Activated naive CD8-positive, alpha-beta T cell treated with anti-CD3 and anti-CD28 coated beads, Interleukin-2, amount 10 ng/mL, durations not matched to agents 7 days and 5 days (primary cell): ENCODE measurements at regions not wholly inside any gene's neighbourhood (a gene's known extent, or its start where the extent isn't known, plus 50 kb on each side); places are given as distances from the start of the nearest gene placed in this dataset.

ENCODE experiments used
- ATAC-seq: fragments of 150-1000 bp; cut with Tn5 transposase; one replicate; pipeline ENCODE4 v1.10.0; 2021; ENCODE audit warnings: low read depth, moderate library complexity
- POLR2A ChIA-PET: fragments of 350-600 bp; sonication (Branson Sonifier 250); formaldehyde crosslinking; loops from one replicate; lab custom pipeline; 2021; ENCODE audit warnings: antibody characterized with exemption; lab: Charles Lee
- DNase-seq: peaks from one replicate; pipeline ENCODE4 v3.0.0; 2021
- H3K27ac Mint-ChIP-seq: one replicate; pipeline ENCODE4 v1.8.0; 2022; ENCODE audit warnings: mild to moderate bottlenecking, mixed read lengths
- H3K27me3 Mint-ChIP-seq: one replicate; pipeline ENCODE4 v1.8.0; 2022; ENCODE audit warnings: mild to moderate bottlenecking, moderate library complexity, mixed read lengths
- H3K36me3 Mint-ChIP-seq: one replicate; pipeline ENCODE4 v1.8.0; 2021; ENCODE audit warnings: mild to moderate bottlenecking, mixed read lengths
- H3K4me1 Mint-ChIP-seq: one replicate; pipeline ENCODE4 v1.8.0; 2021; ENCODE audit warnings: mixed read lengths
- H3K4me3 Mint-ChIP-seq: one replicate; pipeline ENCODE4 v1.8.0; 2022; ENCODE audit warnings: mild to moderate bottlenecking, moderate library complexity, mixed read lengths
- H3K9me3 Mint-ChIP-seq: one replicate; pipeline ENCODE4 v1.8.0; 2021; ENCODE audit warnings: mixed read lengths

GRCh38 chr1:91610789-91611188 lies 110.1 kb downstream of the CDC7 start:
- POLR2A ChIA-PET, result no interaction called here

GRCh38 chr1:91611483-91611917 lies 110.8 kb downstream of the CDC7 start:
- Mint-ChIP-seq H3K27ac (no peak overlapping the region), H3K36me3 (no peaks in the 10 kb centered on the region), H3K27me3 (peaks cover 2% of the 10 kb centered on the region), H3K9me3 (no peaks in the 10 kb centered on the region), H3K4me3 (no peak overlapping the region), H3K4me1 (no peaks in the 10 kb centered on the region)
- no peak for ATAC-seq
- POLR2A ChIA-PET, result no interaction called here
- no peak for DNase-seq

More at GRCh38 chr1:91610789-91611188, 110.1 kb downstream of the CDC7 start:
- H3K27me3 Mint-ChIP-seq, result peaks cover 2% of the 10 kb centered on the region
- no peaks in the 10 kb centered on the region for H3K4me1 Mint-ChIP-seq
- DNase-seq, result no peak
- no peak overlapping the region for H3K27ac Mint-ChIP-seq
- no peak overlapping the region for H3K4me3 Mint-ChIP-seq
- ATAC-seq, result no peak
- no peaks in the 10 kb centered on the region for H3K36me3 Mint-ChIP-seq
- no peaks in the 10 kb centered on the region for H3K9me3 Mint-ChIP-seq

- peaks cover 9% of the 10 kb centered on the region for H3K27me3 Mint-ChIP-seq
- H3K4me1 Mint-ChIP-seq, result no peaks in the 10 kb centered on the region
- no peak for DNase-seq
- no peak overlapping the region for H3K27ac Mint-ChIP-seq
- H3K9me3 Mint-ChIP-seq, result no peaks in the 10 kb centered on the region
- H3K4me3 Mint-ChIP-seq, result no peak overlapping the region
- ATAC-seq, result no peak
- POLR2A ChIA-PET, result no interaction called here
- peaks cover 1% of the 10 kb centered on the region for H3K36me3 Mint-ChIP-seq
Measured at GRCh38 chr1:91613595-91613994, 112.9 kb downstream of the CDC7 start.

- H3K27me3 Mint-ChIP-seq, result peaks cover 26% of the 10 kb centered on the region
- H3K36me3 Mint-ChIP-seq, result peaks cover 4% of the 10 kb centered on the region
- H3K4me1 Mint-ChIP-seq, result no peaks in the 10 kb centered on the region
- no peak overlapping the region for H3K27ac Mint-ChIP-seq
- DNase-seq (no peak), ATAC-seq (no peak)
- no peak overlapping the region for H3K4me3 Mint-ChIP-seq
- H3K9me3 Mint-ChIP-seq, result no peaks in the 10 kb centered on the region
- POLR2A ChIA-PET, result no interaction called here
Measured at GRCh38 chr1:91616712-91617111, 116.1 kb downstream of the CDC7 start.

- H3K27ac Mint-ChIP-seq, result no peak overlapping the region
- peaks cover 26% of the 10 kb centered on the region for H3K27me3 Mint-ChIP-seq
- ATAC-seq (no peak), DNase-seq (no peak)
- POLR2A ChIA-PET, result no interaction called here
- H3K36me3 Mint-ChIP-seq, result peaks cover 4% of the 10 kb centered on the region
- no peak overlapping the region for H3K4me3 Mint-ChIP-seq
- no peaks in the 10 kb centered on the region for H3K9me3 Mint-ChIP-seq
- no peaks in the 10 kb centered on the region for H3K4me1 Mint-ChIP-seq
Measured at GRCh38 chr1:91617285-91617765, 116.7 kb downstream of the CDC7 start.

- POLR2A ChIA-PET, result no interaction called here
- ATAC-seq, result no peak
Measured at GRCh38 chr1:91619881-91620280, 119.2 kb downstream of the CDC7 start.

GRCh38 chr1:91621360-91621759 lies 120.7 kb downstream of the CDC7 start:
- peaks cover 1% of the 10 kb centered on the region for H3K9me3 Mint-ChIP-seq
- no peak overlapping the region for H3K27ac Mint-ChIP-seq
- no peak overlapping the region for H3K4me3 Mint-ChIP-seq
- DNase-seq, result no peak
- peaks cover 32% of the 10 kb centered on the region for H3K27me3 Mint-ChIP-seq
- peaks cover 4% of the 10 kb centered on the region for H3K36me3 Mint-ChIP-seq
- POLR2A ChIA-PET, result no interaction called here
- no peaks in the 10 kb centered on the region for H3K4me1 Mint-ChIP-seq
- no peak for ATAC-seq

More at GRCh38 chr1:91619881-91620280, 119.2 kb downstream of the CDC7 start:
- Mint-ChIP-seq H3K4me3 (no peak overlapping the region), H3K27me3 (peaks cover 32% of the 10 kb centered on the region), H3K36me3 (peaks cover 4% of the 10 kb centered on the region), H3K27ac (no peak overlapping the region), H3K9me3 (peaks cover 1% of the 10 kb centered on the region), H3K4me1 (no peaks in the 10 kb centered on the region)
- DNase-seq, result no peak

GRCh38 chr1:91621907-91622306 lies 121.3 kb downstream of the CDC7 start:
- no peak overlapping the region for H3K4me3 Mint-ChIP-seq
- H3K36me3 Mint-ChIP-seq, result peaks cover 2% of the 10 kb centered on the region
- H3K27me3 Mint-ChIP-seq, result peaks cover 30% of the 10 kb centered on the region
- H3K4me1 Mint-ChIP-seq, result no peaks in the 10 kb centered on the region
- H3K27ac Mint-ChIP-seq, result no peak overlapping the region
- H3K9me3 Mint-ChIP-seq, result peaks cover 1% of the 10 kb centered on the region
- DNase-seq (no peak), ATAC-seq (no peak)
- POLR2A ChIA-PET, result no interaction called here

GRCh38 chr1:91622616-91623015 lies 122.0 kb downstream of the CDC7 start:
- ATAC-seq (no peak), DNase-seq (no peak)
- Mint-ChIP-seq H3K9me3 (peaks cover 1% of the 10 kb centered on the region), H3K4me1 (no peaks in the 10 kb centered on the region), H3K36me3 (peaks cover 2% of the 10 kb centered on the region), H3K27me3 (peaks cover 28% of the 10 kb centered on the region), H3K4me3 (no peak overlapping the region), H3K27ac (no peak overlapping the region)
- POLR2A ChIA-PET, result no interaction called here

GRCh38 chr1:91623020-91623419 lies 122.4 kb downstream of the CDC7 start:
- POLR2A ChIA-PET, result no interaction called here
- Mint-ChIP-seq H3K4me3 (no peak overlapping the region), H3K4me1 (no peaks in the 10 kb centered on the region), H3K36me3 (peaks cover 2% of the 10 kb centered on the region), H3K27ac (no peak overlapping the region), H3K9me3 (peaks cover 1% of the 10 kb centered on the region), H3K27me3 (peaks cover 24% of the 10 kb centered on the region)
- ATAC-seq (no peak), DNase-seq (no peak)

GRCh38 chr1:91624331-91624730 lies 123.7 kb downstream of the CDC7 start:
- Mint-ChIP-seq H3K4me1 (no peaks in the 10 kb centered on the region), H3K4me3 (no peak overlapping the region), H3K27ac (no peak overlapping the region), H3K9me3 (peaks cover 1% of the 10 kb centered on the region), H3K27me3 (peaks cover 20% of the 10 kb centered on the region), H3K36me3 (peaks cover 2% of the 10 kb centered on the region)
- no peak for ATAC-seq
- no peak for DNase-seq
- POLR2A ChIA-PET, result no interaction called here
